GM23248 (cell line): ENCODE measurements at regions not wholly inside any gene's neighbourhood (a gene's known extent, or its start where the extent isn't known, plus 50 kb on each side); places are given as distances from the start of the nearest gene placed in this dataset.
"Not testable (repeated sequence)": the region's sequence is repeated elsewhere in the genome, so short reads cannot be mapped to it uniquely, and the experiment has no call there.

Source experiments
- DNase-seq: peaks from one replicate; pipeline ENCODE4 v3.0.0-alpha.2; 2015
- H2AFZ ChIP-seq: fragments of 200-600 bp; sonication (generic); 2 replicates; pipeline ENCODE4 v1.6.1; 2016; ENCODE audit warnings: antibody characterized with exemption
- H3F3A ChIP-seq: fragments of 200-600 bp; sonication (generic); 2 replicates; pipeline ENCODE4 v1.6.1; 2016; ENCODE audit warnings: mild to moderate bottlenecking, antibody characterized with exemption, mixed run types; ENCODE audit not compliant: insufficient read depth
- H3K27ac ChIP-seq: fragments of 200-600 bp; sonication (generic); 2 replicates; pipeline ENCODE4 v1.5.1; 2016; ENCODE audit warnings: mild to moderate bottlenecking
- H3K27me3 ChIP-seq: fragments of 200-600 bp; sonication (generic); replicated peaks from 2 replicates; pipeline ENCODE4 v1.6.1; 2016; ENCODE audit warnings: mild to moderate bottlenecking; ENCODE audit not compliant: insufficient read depth
- H3K36me3 ChIP-seq: fragments of 200-600 bp; sonication (generic); 2 replicates; pipeline ENCODE4 v1.6.1; 2016; ENCODE audit warnings: low read depth, mild to moderate bottlenecking
- H3K4me1 ChIP-seq: fragments of 200-600 bp; sonication (generic); 2 replicates; pipeline ENCODE4 v1.6.1; 2016; ENCODE audit warnings: mild to moderate bottlenecking; ENCODE audit not compliant: insufficient read depth
- H3K4me2 ChIP-seq: fragments of 200-600 bp; sonication (generic); one replicate; pipeline ENCODE4 v1.6.1; 2016; ENCODE audit warnings: mild to moderate bottlenecking; ENCODE audit not compliant: unreplicated experiment
- H3K4me3 ChIP-seq: fragments of 200-600 bp; sonication (generic); 2 replicates; pipeline ENCODE4 v1.5.1; 2016; ENCODE audit warnings: mild to moderate bottlenecking
- H3K79me2 ChIP-seq: fragments of 200-600 bp; sonication (generic); 2 replicates; pipeline ENCODE4 v1.6.1; 2016; ENCODE audit warnings: mild to moderate bottlenecking; ENCODE audit not compliant: insufficient read depth
- H3K9ac ChIP-seq: fragments of 200-600 bp; sonication (generic); 2 replicates; pipeline ENCODE4 v1.6.1; 2016; ENCODE audit warnings: mild to moderate bottlenecking
- H3K9me2 ChIP-seq: fragments of 200-600 bp; sonication (generic); 2 replicates; pipeline ENCODE4 v1.6.1; 2016; ENCODE audit warnings: mixed run types, mild to moderate bottlenecking, moderate library complexity; ENCODE audit not compliant: insufficient read depth
- H3K9me3 ChIP-seq: fragments of 200-600 bp; sonication (generic); one replicate; pipeline ENCODE4 v1.6.1; 2017; ENCODE audit warnings: low read depth
- H4K20me1 ChIP-seq: fragments of 200-600 bp; sonication (generic); 2 replicates; pipeline ENCODE4 v1.6.0; 2016; ENCODE audit not compliant: insufficient read depth
- EZH2 ChIP-seq: fragments of 200-600 bp; sonication (generic); IDR thresholded peaks from 2 replicates; pipeline ENCODE4 v1.6.1; 2018; ENCODE audit warnings: antibody characterized with exemption, mild to moderate bottlenecking; ENCODE audit not compliant: insufficient read depth, poor library complexity, severe bottlenecking
- EZH2phosphoT487 ChIP-seq: fragments of 200-600 bp; sonication (generic); IDR thresholded peaks from 2 replicates; pipeline ENCODE4 v1.6.1; 2018; ENCODE audit warnings: antibody characterized with exemption, moderate library complexity, mild to moderate bottlenecking, low read depth; ENCODE audit not compliant: insufficient read depth
- WGBS, 2 experiments: methylation state at CpG; one replicate each; pipeline ENCODE4 v1.1.6; 2015 to 2017; ENCODE audit warnings: low lambda C conversion rate in 2 of 2, low coverage in 1 of 2; ENCODE audit errors: missing lambda C conversion rate in 2 of 2; 5-methylcytosine and 5-hydroxymethylcytosine counted together
- in situ Hi-C: fragments of 300-500 bp; cut with MboI; formaldehyde crosslinking; loops from 2 replicates; pipeline ENCODE4 v1.15.0; 2020

DNA sequence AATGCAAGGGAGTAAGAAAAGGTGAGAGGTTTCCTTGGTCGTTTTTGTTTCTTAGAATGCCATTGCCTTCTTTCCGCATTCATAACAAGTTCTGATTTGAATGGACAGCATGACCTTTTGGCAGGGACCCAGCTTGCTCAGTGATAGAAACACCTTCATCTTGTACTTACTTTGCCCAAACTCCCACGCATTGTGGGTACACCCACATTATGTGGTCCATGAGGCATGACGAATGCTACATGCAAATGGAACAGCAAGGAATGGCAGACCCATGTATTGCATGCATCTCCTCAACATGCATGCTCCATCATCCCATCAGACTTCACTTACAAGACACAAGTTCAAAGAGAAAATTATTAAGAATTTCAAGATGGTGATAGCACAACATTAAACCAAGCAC lies 102.8 kb downstream of the CDC7 start:
- Histone ChIP-seq H3K4me3 (no peak overlapping the region), H3K9me3 (no peaks in the 10 kb centered on the region), H3K9me2 (no peaks in the 10 kb centered on the region), H3K27ac (no peak overlapping the region), H3K4me2 (no peak overlapping the region), H3K36me3 (no peaks in the 10 kb centered on the region), H3K79me2 (no peaks in the 10 kb centered on the region), H4K20me1 (no peaks in the 10 kb centered on the region), H3K4me1 (peaks cover 12% of the 10 kb centered on the region), H3F3A (peaks cover 10% of the 10 kb centered on the region), H3K9ac (no peak overlapping the region), H3K27me3 (no peaks in the 10 kb centered on the region), H2AFZ (no peak overlapping the region)
- TF ChIP-seq EZH2phosphoT487: no peak
- no peak for TF ChIP-seq EZH2
- WGBS, 2 experiments: 97% methylated on average over 4 of the region's 4 CpGs
- no peak for DNase-seq
- in situ Hi-C loops: no loop called here

DNA sequence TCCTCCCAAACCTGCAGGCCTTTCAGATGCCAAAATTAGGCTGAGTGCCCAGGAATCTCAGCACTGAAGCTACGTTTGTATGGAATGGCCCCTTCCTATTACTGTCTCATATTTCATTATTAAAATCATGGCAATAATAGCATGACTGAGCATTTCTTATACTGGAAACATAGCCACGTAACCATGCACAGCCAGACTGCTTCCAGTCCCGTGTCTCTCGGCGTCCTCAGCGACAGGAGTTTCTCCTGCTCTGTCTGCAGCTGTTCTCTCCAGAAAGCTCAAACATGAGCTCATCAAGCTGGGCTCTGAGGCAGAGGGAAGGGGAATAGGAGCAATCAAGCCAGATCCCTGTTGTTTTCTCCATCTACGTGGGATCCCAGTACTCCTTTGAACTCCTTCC lies 104.0 kb downstream of the CDC7 start:
- DNase-seq: peak; percentile 61
- no peaks in the 10 kb centered on the region for H3K36me3 ChIP-seq
- H3K27me3 ChIP-seq: no peaks in the 10 kb centered on the region
- no peaks in the 10 kb centered on the region for H3K9me3 ChIP-seq
- peak overlapping the region; percentile 83 for H2AFZ ChIP-seq
- 36 to 37% methylated on average over 7 of the region's 7 CpGs for WGBS, 2 experiments
- no peak overlapping the region for H3K4me2 ChIP-seq
- in situ Hi-C loops: no loop called here
- H3K79me2 ChIP-seq: no peaks in the 10 kb centered on the region
- peak overlapping the region; percentile 45; the same call in 1 of the 2 replicates for H3K9ac ChIP-seq
- H3K9me2 ChIP-seq: no peaks in the 10 kb centered on the region
- H3F3A ChIP-seq: peaks cover 22% of the 10 kb centered on the region
- H3K4me3 ChIP-seq: no peak overlapping the region
- no peak for TF ChIP-seq EZH2phosphoT487
- TF ChIP-seq EZH2: no peak
- H3K4me1 ChIP-seq: peaks cover 24% of the 10 kb centered on the region
- H4K20me1 ChIP-seq: no peaks in the 10 kb centered on the region
- no peak overlapping the region for H3K27ac ChIP-seq

- Histone ChIP-seq H3K27me3 (no peaks in the 10 kb centered on the region), H3K4me2 (no peak overlapping the region), H3K9me3 (no peaks in the 10 kb centered on the region), H3F3A (peaks cover 29% of the 10 kb centered on the region), H3K79me2 (no peaks in the 10 kb centered on the region), H2AFZ (no peak overlapping the region), H4K20me1 (no peaks in the 10 kb centered on the region), H3K27ac (no peak overlapping the region), H3K36me3 (no peaks in the 10 kb centered on the region), H3K4me3 (no peak overlapping the region), H3K9ac (no peak overlapping the region), H3K9me2 (no peaks in the 10 kb centered on the region), H3K4me1 (peaks cover 34% of the 10 kb centered on the region)
- DNase-seq: no peak
- no peak for TF ChIP-seq EZH2phosphoT487
- no peak for TF ChIP-seq EZH2
- in situ Hi-C loops: no loop called here
- 55 to 92% methylated on average over 2 to 3 of the region's 3 CpGs for WGBS, 2 experiments
Measured at GRCh38 chr1:91605566-91605965, 104.9 kb downstream of the CDC7 start.

DNA sequence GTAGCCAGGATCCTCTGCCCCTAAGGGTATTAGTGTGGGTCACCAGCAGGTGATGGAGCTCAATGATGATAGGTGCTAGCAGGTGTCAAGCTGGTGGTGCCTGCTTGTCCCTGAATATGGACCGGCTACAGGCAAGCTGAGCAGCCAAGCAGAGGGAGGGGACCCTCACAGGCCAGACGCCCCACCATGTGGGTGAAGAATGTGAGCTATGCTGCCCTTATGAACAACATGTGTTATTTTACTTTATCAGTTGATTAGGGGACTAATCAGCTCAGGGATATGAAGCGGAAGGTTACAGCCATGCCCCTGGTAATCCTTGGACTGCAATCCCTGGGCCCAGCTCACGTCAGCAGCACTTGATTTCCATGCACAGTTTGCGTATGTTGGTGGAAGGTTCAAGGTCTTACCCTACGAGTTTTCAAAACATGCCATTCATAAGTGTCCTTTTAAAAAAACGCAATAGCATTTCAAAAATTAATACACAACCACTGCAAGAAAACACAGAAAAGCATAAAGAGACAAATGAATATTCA lies 106.0 kb downstream of the CDC7 start:
- no peak overlapping the region for H3K4me3 ChIP-seq
- in situ Hi-C loops: no loop called here
- peaks cover 34% of the 10 kb centered on the region for H3F3A ChIP-seq
- no peak overlapping the region for H3K4me2 ChIP-seq
- H3K27me3 ChIP-seq: no peaks in the 10 kb centered on the region
- TF ChIP-seq EZH2 (no peak), EZH2phosphoT487 (no peak)
- H3K36me3 ChIP-seq: no peaks in the 10 kb centered on the region
- H3K79me2 ChIP-seq: no peaks in the 10 kb centered on the region
- no peaks in the 10 kb centered on the region for H3K9me2 ChIP-seq
- peaks cover 44% of the 10 kb centered on the region for H3K4me1 ChIP-seq
- 88 to 92% methylated on average over 7 of the region's 7 CpGs for WGBS, 2 experiments
- no peak overlapping the region for H3K9ac ChIP-seq
- no peak for DNase-seq
- H3K27ac ChIP-seq: no peak overlapping the region
- no peaks in the 10 kb centered on the region for H3K9me3 ChIP-seq
- no peaks in the 10 kb centered on the region for H4K20me1 ChIP-seq
- no peak overlapping the region for H2AFZ ChIP-seq

GRCh38 chr1:91607686-91608085 lies 107.0 kb downstream of the CDC7 start:
- H3K9me3 ChIP-seq, H3K27ac ChIP-seq, in situ Hi-C loops: not testable (repeated sequence)

More at GRCh38 chr1:91607686-91608085, 107.0 kb downstream of the CDC7 start:
- H3K4me2 ChIP-seq, DNase-seq, H3K9ac ChIP-seq, H3K9me2 ChIP-seq, H2AFZ ChIP-seq, H3K4me3 ChIP-seq, H3K36me3 ChIP-seq, H3K79me2 ChIP-seq, H4K20me1 ChIP-seq, H3K27me3 ChIP-seq: not testable (repeated sequence)
- H3F3A ChIP-seq: peaks cover 34% of the 10 kb centered on the region
- WGBS, 2 experiments: 78 to 84% methylated on average over 3 of the region's 3 CpGs
- peaks cover 45% of the 10 kb centered on the region for H3K4me1 ChIP-seq
